Activated CD8-positive, alpha-beta T cell treated with anti-CD3 and anti-CD28 coated beads, Interleukin-2, amount 10 ng/mL, durations not matched to agents 7 days and 5 days (primary cell): ENCODE measurements at regions not wholly inside any gene's neighbourhood (a gene's known extent, or its start where the extent isn't known, plus 50 kb on each side); places are given as distances from the start of the nearest gene placed in this dataset.

ENCODE experiments used
- ATAC-seq: fragments of 150-1000 bp; cut with Tn5 transposase; one replicate; pipeline ENCODE4 v1.10.0; 2021; ENCODE audit warnings: moderate library complexity
- CTCF ChIA-PET: fragments of 350-600 bp; sonication (Branson Sonifier 250); formaldehyde crosslinking; loops from one replicate; lab custom pipeline; 2021; ENCODE audit warnings: antibody characterized with exemption; lab: Charles Lee
- POLR2A ChIA-PET: fragments of 350-600 bp; sonication (Branson Sonifier 250); formaldehyde crosslinking; loops from one replicate; lab custom pipeline; 2021; ENCODE audit warnings: antibody characterized with exemption; lab: Charles Lee
- DNase-seq: peaks from one replicate; pipeline ENCODE4 v3.0.0-alpha.2; 2020
- H3K27ac Mint-ChIP-seq: one replicate; pipeline ENCODE4 v1.8.0; 2021; ENCODE audit warnings: mild to moderate bottlenecking, mixed read lengths
- H3K27me3 Mint-ChIP-seq: one replicate; pipeline ENCODE4 v1.8.0; 2021; ENCODE audit warnings: low read depth, mixed read lengths
- H3K36me3 Mint-ChIP-seq: one replicate; pipeline ENCODE4 v1.8.0; 2021; ENCODE audit warnings: low read depth, mixed read lengths
- H3K4me1 Mint-ChIP-seq: one replicate; pipeline ENCODE4 v1.8.0; 2021; ENCODE audit warnings: low read depth, mixed read lengths
- H3K4me3 Mint-ChIP-seq: one replicate; pipeline ENCODE4 v1.8.0; 2021; ENCODE audit warnings: mild to moderate bottlenecking, mixed read lengths
- H3K9me3 Mint-ChIP-seq: one replicate; pipeline ENCODE4 v1.8.0; 2022; ENCODE audit warnings: mixed read lengths; ENCODE audit not compliant: insufficient read depth

GRCh38 chr4:110675426-110675825, 52.5 kb upstream of the PITX2 start:
- H3K4me1 Mint-ChIP-seq: no peaks in the 10 kb centered on the region
- ChIA-PET POLR2A (no interaction called here), CTCF (no interaction called here)
- no peak for ATAC-seq
- DNase-seq: no peak
- no peaks in the 10 kb centered on the region for H3K27me3 Mint-ChIP-seq
- no peaks in the 10 kb centered on the region for H3K36me3 Mint-ChIP-seq
- no peaks in the 10 kb centered on the region for H3K9me3 Mint-ChIP-seq
- H3K27ac Mint-ChIP-seq: no peak overlapping the region
- no peak overlapping the region for H3K4me3 Mint-ChIP-seq

- no peak overlapping the region for H3K4me3 Mint-ChIP-seq
- H3K9me3 Mint-ChIP-seq: no peaks in the 10 kb centered on the region
- ChIA-PET POLR2A (no interaction called here), CTCF (no interaction called here)
- H3K4me1 Mint-ChIP-seq: no peaks in the 10 kb centered on the region
- ATAC-seq (no peak), DNase-seq (no peak)
- no peaks in the 10 kb centered on the region for H3K36me3 Mint-ChIP-seq
- no peaks in the 10 kb centered on the region for H3K27me3 Mint-ChIP-seq
- H3K27ac Mint-ChIP-seq: no peak overlapping the region
These were observed 53.4 kb upstream of the PITX2 start for GRCh38 chr4:110676241-110676640.

GRCh38 chr4:110678517-110679227, 55.8 kb upstream of the PITX2 start:
- Mint-ChIP-seq H3K4me3 (no peak overlapping the region), H3K36me3 (no peaks in the 10 kb centered on the region), H3K27me3 (no peaks in the 10 kb centered on the region), H3K4me1 (no peaks in the 10 kb centered on the region), H3K27ac (no peak overlapping the region), H3K9me3 (no peaks in the 10 kb centered on the region)
- DNase-seq: no peak
- ATAC-seq: no peak
- ChIA-PET POLR2A (no interaction called here), CTCF (no interaction called here)

- H3K27me3 Mint-ChIP-seq: no peaks in the 10 kb centered on the region
- H3K4me3 Mint-ChIP-seq: no peak overlapping the region
- DNase-seq (no peak), ATAC-seq (no peak)
- no peaks in the 10 kb centered on the region for H3K9me3 Mint-ChIP-seq
- POLR2A ChIA-PET: no interaction called here
- no peaks in the 10 kb centered on the region for H3K36me3 Mint-ChIP-seq
- H3K27ac Mint-ChIP-seq: no peak overlapping the region
- CTCF ChIA-PET: no interaction called here
- no peaks in the 10 kb centered on the region for H3K4me1 Mint-ChIP-seq
These were observed 57.4 kb upstream of the PITX2 start for GRCh38 chr4:110680265-110680664.

GRCh38 chr4:110681381-110681780, 58.5 kb upstream of the PITX2 start:
- no peaks in the 10 kb centered on the region for H3K4me1 Mint-ChIP-seq
- ChIA-PET POLR2A (no interaction called here), CTCF (no interaction called here)
- H3K36me3 Mint-ChIP-seq: no peaks in the 10 kb centered on the region
- no peak overlapping the region for H3K4me3 Mint-ChIP-seq
- H3K27me3 Mint-ChIP-seq: no peaks in the 10 kb centered on the region
- H3K27ac Mint-ChIP-seq: no peak overlapping the region
- ATAC-seq (no peak), DNase-seq (no peak)
- H3K9me3 Mint-ChIP-seq: no peaks in the 10 kb centered on the region

GRCh38 chr4:110682311-110682710, 59.4 kb upstream of the PITX2 start:
- Mint-ChIP-seq H3K36me3 (no peaks in the 10 kb centered on the region), H3K4me3 (no peak overlapping the region), H3K27me3 (no peaks in the 10 kb centered on the region), H3K4me1 (no peaks in the 10 kb centered on the region), H3K27ac (no peak overlapping the region), H3K9me3 (no peaks in the 10 kb centered on the region)
- DNase-seq: no peak
- no peak for ATAC-seq
- POLR2A ChIA-PET: no interaction called here
- CTCF ChIA-PET: interaction anchor here (0.6 kb wide), 1 partner anchor 18 kb away, joined by 4 read pairs; no protein-coding TSS in a partner anchor

- ChIA-PET CTCF (no interaction called here), POLR2A (no interaction called here)
- no peak for ATAC-seq
- no peak overlapping the region for H3K4me3 Mint-ChIP-seq
- H3K36me3 Mint-ChIP-seq: no peaks in the 10 kb centered on the region
- no peaks in the 10 kb centered on the region for H3K4me1 Mint-ChIP-seq
- DNase-seq: no peak
- no peak overlapping the region for H3K27ac Mint-ChIP-seq
- H3K27me3 Mint-ChIP-seq: no peaks in the 10 kb centered on the region
- no peaks in the 10 kb centered on the region for H3K9me3 Mint-ChIP-seq
These were observed 60.7 kb upstream of the PITX2 start for GRCh38 chr4:110683601-110684000.

- no peak for ATAC-seq
- no peaks in the 10 kb centered on the region for H3K27me3 Mint-ChIP-seq
- CTCF ChIA-PET: no interaction called here
- H3K9me3 Mint-ChIP-seq: no peaks in the 10 kb centered on the region
- no peak overlapping the region for H3K4me3 Mint-ChIP-seq
- POLR2A ChIA-PET: no interaction called here
- no peak for DNase-seq
- no peaks in the 10 kb centered on the region for H3K36me3 Mint-ChIP-seq
- no peaks in the 10 kb centered on the region for H3K4me1 Mint-ChIP-seq
- H3K27ac Mint-ChIP-seq: no peak overlapping the region
These were observed 79.4 kb upstream of the PITX2 start for GRCh38 chr4:110702326-110702725.

GRCh38 chr4:110704748-110705439, 82.0 kb upstream of the PITX2 start:
- DNase-seq (no peak), ATAC-seq (no peak)
- H3K27me3 Mint-ChIP-seq: no peaks in the 10 kb centered on the region
- no peaks in the 10 kb centered on the region for H3K9me3 Mint-ChIP-seq
- no peak overlapping the region for H3K4me3 Mint-ChIP-seq
- no peak overlapping the region for H3K27ac Mint-ChIP-seq
- ChIA-PET CTCF (no interaction called here), POLR2A (no interaction called here)
- no peaks in the 10 kb centered on the region for H3K4me1 Mint-ChIP-seq
- H3K36me3 Mint-ChIP-seq: no peaks in the 10 kb centered on the region

GRCh38 chr4:110705440-110705782, 82.5 kb upstream of the PITX2 start:
- ChIA-PET POLR2A (no interaction called here), CTCF (no interaction called here)
- ATAC-seq: no peak
- H3K27me3 Mint-ChIP-seq: no peaks in the 10 kb centered on the region
- H3K36me3 Mint-ChIP-seq: no peaks in the 10 kb centered on the region
- H3K4me1 Mint-ChIP-seq: no peaks in the 10 kb centered on the region
- DNase-seq: no peak
- no peak overlapping the region for H3K27ac Mint-ChIP-seq
- no peaks in the 10 kb centered on the region for H3K9me3 Mint-ChIP-seq
- H3K4me3 Mint-ChIP-seq: no peak overlapping the region

GRCh38 chr4:110710070-110710469, 87.2 kb upstream of the PITX2 start:
- no peaks in the 10 kb centered on the region for H3K27me3 Mint-ChIP-seq
- no peaks in the 10 kb centered on the region for H3K4me1 Mint-ChIP-seq
- no peaks in the 10 kb centered on the region for H3K36me3 Mint-ChIP-seq
- DNase-seq (no peak), ATAC-seq (no peak)
- H3K4me3 Mint-ChIP-seq: no peak overlapping the region
- POLR2A ChIA-PET: no interaction called here
- CTCF ChIA-PET: no interaction called here
- H3K27ac Mint-ChIP-seq: no peak overlapping the region
- no peaks in the 10 kb centered on the region for H3K9me3 Mint-ChIP-seq

GRCh38 chr4:110712486-110712885, 89.6 kb upstream of the PITX2 start:
- H3K4me3 Mint-ChIP-seq: no peak overlapping the region
- POLR2A ChIA-PET: no interaction called here
- ATAC-seq (no peak), DNase-seq (no peak)
- H3K9me3 Mint-ChIP-seq: no peaks in the 10 kb centered on the region
- CTCF ChIA-PET: no interaction called here
- no peak overlapping the region for H3K27ac Mint-ChIP-seq
- H3K4me1 Mint-ChIP-seq: no peaks in the 10 kb centered on the region
- H3K36me3 Mint-ChIP-seq: no peaks in the 10 kb centered on the region
- H3K27me3 Mint-ChIP-seq: no peaks in the 10 kb centered on the region
